Adrenal gland (tissue), 9 donors: ENCODE measurements at regions not wholly inside any gene's neighbourhood (a gene's known extent, or its start where the extent isn't known, plus 50 kb on each side); places are given as distances from the start of the nearest gene placed in this dataset.

Experiments used
- DNase-seq, 7 donors: peaks; one replicate each; pipeline ENCODE4 v3.0.0-alpha.2; 2019 to 2020
- H3K27ac ChIP-seq, 5 donors: fragments of 200-600 bp; sonication (generic) in 4 of 5; 1 replicate in 3 of 5; 2 replicates in 2 of 5; pipeline versions ENCODE4 v1.5.1 to v1.8.0; 2016 to 2020; ENCODE audit warnings: mild to moderate bottlenecking in 1 of 5
- H3K27me3 ChIP-seq: fragments of 200-600 bp; 2 replicates; pipeline ENCODE4 v1.8.0; 2021
- H3K36me3 ChIP-seq, 2 donors: fragments of 200-600 bp; replicated peaks in 1 of 2; 1 replicate in 1 of 2; 2 replicates in 1 of 2; pipeline versions ENCODE4 v1.5.1 to v1.8.0; 2018 to 2022
- H3K4me1 ChIP-seq, 2 donors: fragments of 200-600 bp; replicated peaks in 1 of 2; 1 replicate in 1 of 2; 2 replicates in 1 of 2; pipeline versions ENCODE4 v1.5.1 to v1.8.0; 2018 to 2021
- H3K4me3 ChIP-seq, 4 donors: fragments of 200-600 bp; sonication (generic) in 3 of 4; one replicate each; pipeline ENCODE4 v1.5.1; 2016 to 2018
- H3K9me3 ChIP-seq, 3 donors: fragments of 200-600 bp; sonication (generic) in 1 of 3; replicated peaks in 1 of 3; 1 replicate in 2 of 3; 2 replicates in 1 of 3; pipeline versions ENCODE4 v1.5.1 to v1.8.0; 2016 to 2021
- POLR2A ChIP-seq, 2 donors: fragments of 450-650 bp; IDR thresholded peaks; one replicate each; pipeline ENCODE4 v1.6.1; 2017; ENCODE audit warnings: antibody characterized with exemption in 2 of 2, mild to moderate bottlenecking in 2 of 2, moderate library complexity in 1 of 2
- WGBS, 4 donors: extraction: QIAGEN DNeasy Blood & Tissue Kit in 2 of 4; methylation state at CpG; one replicate each; pipeline versions ENCODE4 v1.1.5 to v1.1.7; 2013 to 2017; 5-methylcytosine and 5-hydroxymethylcytosine counted together
- intact Hi-C, 2 donors: fragments of 100-400 bp; cut with DNase I; formaldehyde crosslinking; loops; one replicate each; pipeline versions ENCODE4 v1.14.1 to v1.15.0; 2022 to 2023
- TF ChIP-seq, protein P1 (sequence below), 6 experiments: fragments of 450-650 bp in 4 of 6; fragments of 200-600 bp in 2 of 6; sonication (generic) in 1 of 6; IDR thresholded peaks; 1 replicate in 5 of 6; 2 replicates in 1 of 6; pipeline versions ENCODE4 v1.5.1 to v1.8.0; 2016 to 2021; ENCODE audit warnings: antibody characterized with exemption in 6 of 6, mild to moderate bottlenecking in 2 of 6, moderate library complexity in 1 of 6
- donor health status: healthy with polysubstance abuse.
- donor health status: Bipolar disorder and iron deficiency.
- donor health status: DM: yes; HTN: yes; CAD: no.
- donor health status: DM: no; HTN: no; CAD: no.
- donor health status: DM: no; HTN: no; CAD: no.

DNA sequence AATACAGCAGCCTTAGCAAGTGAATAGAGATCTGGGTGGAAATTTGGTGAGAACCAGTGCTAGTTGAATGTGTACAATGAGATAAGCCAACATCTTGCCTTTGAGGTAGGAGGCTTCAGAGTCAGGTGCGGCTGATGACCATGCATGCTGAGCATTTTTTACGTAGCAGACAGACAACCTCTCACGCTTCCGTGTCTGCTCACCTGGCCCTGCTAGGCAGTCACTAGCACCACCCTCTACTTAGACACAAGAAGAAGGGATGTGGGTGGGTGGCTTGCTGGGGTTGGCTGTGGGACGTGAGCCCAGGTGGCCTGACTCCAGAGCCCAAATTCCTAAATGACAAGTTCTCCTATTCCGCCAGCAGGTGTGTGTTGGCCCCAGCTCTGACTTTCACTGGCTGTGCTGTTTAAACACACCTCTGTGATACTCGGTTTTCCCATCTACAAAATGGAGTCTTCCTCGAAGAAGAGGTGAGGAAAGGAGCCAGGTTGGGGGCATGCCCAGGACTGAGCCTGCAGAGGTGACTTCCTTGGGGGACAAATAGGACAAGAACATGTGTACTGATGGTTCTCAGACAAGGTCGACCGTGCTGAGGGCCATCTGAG is 57.8 kb upstream of the BCL11B start:
- H3K27me3 ChIP-seq = no peaks in the 10 kb centered on the region
- intact Hi-C loops = no loop called here
- no peaks in the 10 kb centered on the region for H3K9me3 ChIP-seq
- no peaks in the 10 kb centered on the region for H3K4me1 ChIP-seq
- no peaks in the 10 kb centered on the region for H3K36me3 ChIP-seq
- no peak overlapping the region for H3K4me3 ChIP-seq
- no peak for DNase-seq
- TF ChIP-seq POLR2A (IDR thresholded peaks at IDR 0.05) = no peak
- TF ChIP-seq, protein P1, sequence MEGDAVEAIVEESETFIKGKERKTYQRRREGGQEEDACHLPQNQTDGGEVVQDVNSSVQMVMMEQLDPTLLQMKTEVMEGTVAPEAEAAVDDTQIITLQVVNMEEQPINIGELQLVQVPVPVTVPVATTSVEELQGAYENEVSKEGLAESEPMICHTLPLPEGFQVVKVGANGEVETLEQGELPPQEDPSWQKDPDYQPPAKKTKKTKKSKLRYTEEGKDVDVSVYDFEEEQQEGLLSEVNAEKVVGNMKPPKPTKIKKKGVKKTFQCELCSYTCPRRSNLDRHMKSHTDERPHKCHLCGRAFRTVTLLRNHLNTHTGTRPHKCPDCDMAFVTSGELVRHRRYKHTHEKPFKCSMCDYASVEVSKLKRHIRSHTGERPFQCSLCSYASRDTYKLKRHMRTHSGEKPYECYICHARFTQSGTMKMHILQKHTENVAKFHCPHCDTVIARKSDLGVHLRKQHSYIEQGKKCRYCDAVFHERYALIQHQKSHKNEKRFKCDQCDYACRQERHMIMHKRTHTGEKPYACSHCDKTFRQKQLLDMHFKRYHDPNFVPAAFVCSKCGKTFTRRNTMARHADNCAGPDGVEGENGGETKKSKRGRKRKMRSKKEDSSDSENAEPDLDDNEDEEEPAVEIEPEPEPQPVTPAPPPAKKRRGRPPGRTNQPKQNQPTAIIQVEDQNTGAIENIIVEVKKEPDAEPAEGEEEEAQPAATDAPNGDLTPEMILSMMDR (IDR thresholded peaks at IDR 0.05) = no peak
- no peak overlapping the region for H3K27ac ChIP-seq
- WGBS, 4 donors = 69 to 77% (median 72%) methylated on average over 10 of the region's 10 CpGs

DNA sequence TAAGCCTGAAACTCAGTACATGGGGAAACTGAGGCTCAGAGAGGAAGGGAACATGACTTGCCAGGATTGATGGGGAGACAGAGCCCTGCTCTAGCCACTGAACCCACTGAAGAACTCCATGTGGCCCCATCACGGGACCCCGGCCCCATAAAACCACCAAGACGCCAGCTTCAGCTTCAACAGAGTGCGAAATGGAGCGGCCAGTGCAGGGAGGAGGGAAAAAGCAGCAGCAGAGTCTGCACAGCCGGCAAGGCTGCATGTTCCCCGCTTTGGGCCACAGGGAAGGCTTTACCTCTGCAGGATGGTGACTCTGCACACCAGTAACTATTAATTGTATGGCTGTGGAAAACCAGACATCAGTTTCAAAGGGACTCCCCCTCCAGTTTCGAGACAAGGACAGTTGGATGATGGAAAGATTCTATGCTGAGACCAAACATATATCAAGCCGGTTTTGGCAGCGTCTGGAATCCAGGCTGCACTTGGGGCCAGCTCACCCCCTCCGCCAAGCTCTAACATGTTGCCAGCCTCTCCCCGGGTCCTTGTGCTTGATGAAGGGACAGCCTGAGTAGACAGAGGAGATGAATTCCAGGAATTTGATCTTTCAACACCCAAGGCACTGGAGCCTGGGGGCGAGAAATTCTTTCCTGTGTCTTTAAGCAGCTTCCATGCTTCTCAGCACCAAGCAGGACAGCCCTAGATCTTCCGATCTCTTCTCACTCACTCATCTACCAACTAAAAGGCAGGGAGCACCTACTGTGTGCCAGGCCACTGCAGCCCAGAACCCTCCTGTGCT is 55.7 kb upstream of the BCL11B start:
- TF ChIP-seq, protein P1 (IDR thresholded peaks at IDR 0.05) = no peak
- no peak for TF ChIP-seq POLR2A (IDR thresholded peaks at IDR 0.05)
- H3K27me3 ChIP-seq = no peaks in the 10 kb centered on the region
- no peak overlapping the region for H3K27ac ChIP-seq
- 24 to 30% (median 27%) methylated on average over 8 to 14 of the region's 14 CpGs for WGBS, 4 donors
- peak in 1 of 7 donors; percentile 18 for DNase-seq
- H3K4me3 ChIP-seq = no peak overlapping the region
- no peaks in the 10 kb centered on the region for H3K36me3 ChIP-seq
- intact Hi-C loops = no loop called here
- H3K4me1 ChIP-seq = no peaks in the 10 kb centered on the region
- no peaks in the 10 kb centered on the region for H3K9me3 ChIP-seq

DNA sequence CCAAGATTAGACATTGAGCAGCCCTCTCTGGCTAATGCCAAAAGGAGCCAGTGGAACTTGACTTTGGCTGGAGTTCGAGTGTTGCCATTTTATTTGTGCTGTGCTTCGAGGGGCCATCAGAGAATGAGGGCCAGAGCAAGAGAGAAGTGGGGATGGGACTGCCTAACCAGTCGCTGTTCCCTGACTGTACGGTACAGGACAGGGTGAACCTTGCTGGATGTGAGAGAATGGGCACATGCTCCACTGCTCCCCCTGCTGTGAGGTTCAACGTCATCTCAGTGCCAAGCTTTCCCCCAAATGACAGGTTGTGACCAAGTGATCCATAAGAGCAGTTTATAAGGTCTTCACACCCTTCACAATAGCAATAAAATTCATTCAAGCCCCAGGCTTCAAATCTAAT is 55.1 kb upstream of the BCL11B start:
- Histone ChIP-seq H3K4me1 (no peaks in the 10 kb centered on the region), H3K4me3 (no peak overlapping the region), H3K27ac (no peak overlapping the region), H3K36me3 (no peaks in the 10 kb centered on the region), H3K27me3 (no peaks in the 10 kb centered on the region), H3K9me3 (no peaks in the 10 kb centered on the region)
- DNase-seq = peak in 2 of 7 donors; percentile 7 to 13
- TF ChIP-seq, protein P1 (IDR thresholded peaks at IDR 0.05) = no peak
- TF ChIP-seq POLR2A (IDR thresholded peaks at IDR 0.05) = no peak
- 71 to 82% (median 74%) methylated on average over 5 of the region's 5 CpGs for WGBS, 4 donors
- intact Hi-C loops = no loop called here

DNA sequence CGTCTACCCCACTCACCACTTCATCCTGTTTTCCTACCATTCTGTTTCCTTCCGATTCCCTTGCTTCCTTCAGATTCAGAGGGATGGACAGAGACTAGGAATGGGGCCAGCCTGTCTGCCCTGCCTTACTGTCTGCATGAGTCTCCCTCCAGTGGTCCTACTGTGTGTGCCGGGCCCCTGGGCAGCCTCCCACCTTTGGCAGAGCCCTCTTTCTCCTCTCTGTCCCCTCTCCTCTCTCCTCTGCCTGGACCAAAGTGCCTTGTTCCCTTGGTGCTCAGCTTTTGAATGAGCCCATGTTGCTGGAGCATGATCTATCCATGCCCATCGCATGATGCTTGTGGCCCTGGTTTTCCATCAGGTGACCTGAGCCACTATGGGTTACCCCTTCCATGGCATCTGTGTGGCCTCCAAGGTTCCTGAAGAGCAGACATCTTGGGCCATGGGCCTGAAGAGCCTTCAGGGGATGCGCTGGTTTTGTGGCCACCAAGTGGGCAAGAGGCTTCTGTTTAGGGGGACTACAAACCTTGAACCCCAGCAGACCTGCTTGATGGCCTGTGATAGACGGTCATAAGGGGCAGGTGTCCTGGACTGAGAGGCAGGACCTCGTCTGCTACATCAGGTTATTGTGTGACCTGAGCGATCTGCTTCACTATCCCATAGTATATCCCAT is 54.2 kb upstream of the BCL11B start:
- Histone ChIP-seq H3K4me1 (no peaks in the 10 kb centered on the region), H3K4me3 (no peak overlapping the region), H3K27me3 (no peaks in the 10 kb centered on the region), H3K27ac (no peak overlapping the region), H3K9me3 (no peaks in the 10 kb centered on the region), H3K36me3 (no peaks in the 10 kb centered on the region)
- TF ChIP-seq, protein P1 (IDR thresholded peaks at IDR 0.05) = no peak
- TF ChIP-seq POLR2A (IDR thresholded peaks at IDR 0.05) = no peak
- intact Hi-C loops = no loop called here
- peak in 1 of 7 donors; percentile 14 for DNase-seq
- 77 to 89% (median 82%) methylated on average over 8 of the region's 8 CpGs for WGBS, 4 donors
